A673 (cell line): ENCODE measurements at regions not wholly inside any gene's neighbourhood (a gene's known extent, or its start where the extent isn't known, plus 50 kb on each side); places are given as distances from the start of the nearest gene placed in this dataset.

Source experiments
- BruUV-seq: library from RNA; stranded (reverse); fragments of 400-500 nt; replicated peaks from 2 replicates; lab custom pipeline; 2021; lab: Mats Ljungman, UMichigan
- CTCF ChIA-PET: fragments of 300-600 bp; sonication (Branson Sonifier 250); formaldehyde crosslinking; loops from one replicate; lab custom pipeline; 2022; ENCODE audit warnings: antibody characterized with exemption; lab: Charles Lee
- POLR2A ChIA-PET: fragments of 300-600 bp; sonication (Branson Sonifier 250); formaldehyde crosslinking; loops from one replicate; lab custom pipeline; 2022; ENCODE audit warnings: antibody characterized with exemption; ENCODE audit not compliant: low non-redundant PET; lab: Charles Lee
- DNase-seq: peaks from one replicate; pipeline ENCODE4 v3.0.0-alpha.2; 2015; ENCODE audit warnings: low spot score
- H3K27ac ChIP-seq: fragments of 200-600 bp; sonication (generic); 2 replicates; pipeline ENCODE4 v1.5.1; 2016; ENCODE audit warnings: mixed run types, low read depth, mild to moderate bottlenecking, mixed read lengths, antibody characterized with exemption, low read length; ENCODE audit not compliant: poor library complexity, severe bottlenecking
- H3K27me3 ChIP-seq: fragments of 200-600 bp; sonication (generic); replicated peaks from 2 replicates; pipeline ENCODE4 v1.6.1; 2017; ENCODE audit warnings: mixed run types, low read depth, mild to moderate bottlenecking, mixed read lengths, antibody characterized with exemption, low read length; ENCODE audit not compliant: insufficient read depth, poor library complexity
- H3K36me3 ChIP-seq: fragments of 200-600 bp; sonication (generic); 2 replicates; pipeline ENCODE4 v1.6.1; 2016; ENCODE audit warnings: mixed run types, mild to moderate bottlenecking, mixed read lengths, antibody characterized with exemption, low read length; ENCODE audit not compliant: insufficient read depth, poor library complexity, severe bottlenecking
- H3K4me1 ChIP-seq: fragments of 200-600 bp; sonication (generic); 2 replicates; pipeline ENCODE4 v1.6.1; 2017; ENCODE audit warnings: mixed run types, mild to moderate bottlenecking, mixed read lengths, antibody characterized with exemption, low read length; ENCODE audit not compliant: insufficient read depth, poor library complexity, severe bottlenecking
- H3K4me3 ChIP-seq: fragments of 200-600 bp; sonication (generic); 2 replicates; pipeline ENCODE4 v1.5.1; 2016; ENCODE audit warnings: low read depth, mixed run types, mild to moderate bottlenecking, mixed read lengths, low read length; ENCODE audit not compliant: poor library complexity, severe bottlenecking
- H3K9me3 ChIP-seq: fragments of 200-600 bp; sonication (generic); 2 replicates; pipeline ENCODE4 v1.6.1; 2016; ENCODE audit warnings: mixed run types, low read depth, mild to moderate bottlenecking, mixed read lengths, antibody characterized with exemption, low read length; ENCODE audit not compliant: poor library complexity, severe bottlenecking
- CTCF ChIP-seq: fragments of 300-800, 200-600 bp; sonication (generic); conservative IDR thresholded peaks from 2 replicates; pipeline ENCODE4 v1.5.1; 2017; ENCODE audit warnings: low read depth, mild to moderate bottlenecking, antibody characterized with exemption, low read length, moderate library complexity, mixed read lengths
- EZH2 ChIP-seq: fragments of 200-600 bp; sonication (generic); IDR thresholded peaks from 2 replicates; pipeline ENCODE4 v1.6.1; 2017; ENCODE audit warnings: borderline replicate concordance, low read depth, mild to moderate bottlenecking, mixed read lengths, antibody characterized with exemption, low read length; ENCODE audit not compliant: poor library complexity, severe bottlenecking
- intact Hi-C: fragments of 100-400 bp; cut with micrococcal nuclease; formaldehyde crosslinking; loops from one replicate; pipeline ENCODE4 v1.10.0; 2022; ENCODE audit not compliant: unreplicated experiment

GRCh38 chr7:41047211-41047610 lies 655.7 kb downstream of the INHBA start:
- no TSS peak for BruUV-seq
- no peaks in the 10 kb centered on the region for H3K4me1 ChIP-seq
- intact Hi-C loops = no loop called here
- DNase-seq = no peak
- H3K9me3 ChIP-seq = no peaks in the 10 kb centered on the region
- H3K4me3 ChIP-seq = no peak overlapping the region
- CTCF ChIA-PET = no interaction called here
- H3K27me3 ChIP-seq = no peaks in the 10 kb centered on the region
- POLR2A ChIA-PET = no interaction called here
- no peak overlapping the region for H3K27ac ChIP-seq
- H3K36me3 ChIP-seq = no peaks in the 10 kb centered on the region
- TF ChIP-seq EZH2 = no peak
- TF ChIP-seq CTCF = no peak

- H3K9me3 ChIP-seq = no peaks in the 10 kb centered on the region
- no peaks in the 10 kb centered on the region for H3K36me3 ChIP-seq
- DNase-seq = no peak
- H3K27ac ChIP-seq = no peak overlapping the region
- TF ChIP-seq EZH2 (no peak), CTCF (no peak)
- no TSS peak for BruUV-seq
- H3K4me3 ChIP-seq = no peak overlapping the region
- H3K27me3 ChIP-seq = no peaks in the 10 kb centered on the region
- ChIA-PET CTCF (no interaction called here), POLR2A (no interaction called here)
- no peaks in the 10 kb centered on the region for H3K4me1 ChIP-seq
- intact Hi-C loops = no loop called here
Measured at GRCh38 chr7:41046776-41047175, 656.1 kb downstream of the INHBA start.

GRCh38 chr7:41046221-41046761 lies 656.6 kb downstream of the INHBA start:
- POLR2A ChIA-PET = no interaction called here
- no peak for DNase-seq
- no peak overlapping the region for H3K4me3 ChIP-seq
- no peaks in the 10 kb centered on the region for H3K9me3 ChIP-seq
- intact Hi-C loops = no loop called here
- TF ChIP-seq CTCF (no peak), EZH2 (no peak)
- no peaks in the 10 kb centered on the region for H3K27me3 ChIP-seq
- no peak overlapping the region for H3K27ac ChIP-seq
- no TSS peak for BruUV-seq
- no peaks in the 10 kb centered on the region for H3K4me1 ChIP-seq
- CTCF ChIA-PET = no interaction called here
- H3K36me3 ChIP-seq = no peaks in the 10 kb centered on the region
